ENCODE measurements at regions not wholly inside any gene's neighbourhood (a gene's known extent, or its start where the extent isn't known, plus 50 kb on each side); places are given as distances from the start of the nearest gene placed in this dataset.

GRCh38 chrX:42567268-42567667, 210.7 kb downstream of the PPP1R2C start:
- H3K4me1 ChIP-seq (ENCODE audit: control insufficient read depth, insufficient read depth, low read length), result no peaks in the 10 kb centered on the region
- H3K36me3 ChIP-seq (ENCODE audit: control insufficient read depth in 2 of 2, insufficient read depth in 1 of 2, low read length in 2 of 2), result no peaks in the 10 kb centered on the region
- CTCF ChIA-PET, result no interaction called here
- POLR2A ChIA-PET, result no interaction called here
- no peaks in the 10 kb centered on the region for H3K9me3 ChIP-seq (ENCODE audit: control insufficient read depth, insufficient read depth, low read depth, low read length)
- TF ChIP-seq, protein P1, sequence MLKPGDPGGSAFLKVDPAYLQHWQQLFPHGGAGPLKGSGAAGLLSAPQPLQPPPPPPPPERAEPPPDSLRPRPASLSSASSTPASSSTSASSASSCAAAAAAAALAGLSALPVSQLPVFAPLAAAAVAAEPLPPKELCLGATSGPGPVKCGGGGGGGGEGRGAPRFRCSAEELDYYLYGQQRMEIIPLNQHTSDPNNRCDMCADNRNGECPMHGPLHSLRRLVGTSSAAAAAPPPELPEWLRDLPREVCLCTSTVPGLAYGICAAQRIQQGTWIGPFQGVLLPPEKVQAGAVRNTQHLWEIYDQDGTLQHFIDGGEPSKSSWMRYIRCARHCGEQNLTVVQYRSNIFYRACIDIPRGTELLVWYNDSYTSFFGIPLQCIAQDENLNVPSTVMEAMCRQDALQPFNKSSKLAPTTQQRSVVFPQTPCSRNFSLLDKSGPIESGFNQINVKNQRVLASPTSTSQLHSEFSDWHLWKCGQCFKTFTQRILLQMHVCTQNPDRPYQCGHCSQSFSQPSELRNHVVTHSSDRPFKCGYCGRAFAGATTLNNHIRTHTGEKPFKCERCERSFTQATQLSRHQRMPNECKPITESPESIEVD (tag by site-specific recombination; IDR thresholded peaks at IDR 0.05), result no peak
- TF ChIP-seq ZBTB8A (tag by site-specific recombination; IDR thresholded peaks at IDR 0.05) (no peak), KLF7 (tag by site-specific recombination; IDR thresholded peaks at IDR 0.05; ENCODE audit: borderline replicate concordance) (no peak), ZNF621 (tag by site-specific recombination; IDR thresholded peaks at IDR 0.05) (no peak), ZSCAN30 (tag by site-specific recombination; IDR thresholded peaks at IDR 0.05) (no peak), ZNF776 (tag by site-specific recombination; IDR thresholded peaks at IDR 0.05; ENCODE audit: borderline replicate concordance) (no peak), ZNF670 (tag by site-specific recombination; IDR thresholded peaks at IDR 0.05; ENCODE audit: low read depth) (no peak), ZNF555 (tag by site-specific recombination; conservative IDR thresholded peaks at IDR 0.05) (no peak), ZNF132 (tag by site-specific recombination; IDR thresholded peaks at IDR 0.05; ENCODE audit: borderline replicate concordance) (no peak), ZNF391 (tag by site-specific recombination; IDR thresholded peaks at IDR 0.05; ENCODE audit: borderline replicate concordance, low read depth) (no peak), ZSCAN23 (tag by site-specific recombination; IDR thresholded peaks at IDR 0.05) (no peak), KLF9 (tag by site-specific recombination; IDR thresholded peaks at IDR 0.05; ENCODE audit: low read depth) (no peak), ZBTB7A (tag by site-specific recombination; IDR thresholded peaks at IDR 0.05; ENCODE audit: low read depth) (no peak), OVOL3 (tag by site-specific recombination; IDR thresholded peaks at IDR 0.05) (no peak), IKZF3 (tag by site-specific recombination; IDR thresholded peaks at IDR 0.05) (no peak)
- TF ChIP-seq, protein P2, sequence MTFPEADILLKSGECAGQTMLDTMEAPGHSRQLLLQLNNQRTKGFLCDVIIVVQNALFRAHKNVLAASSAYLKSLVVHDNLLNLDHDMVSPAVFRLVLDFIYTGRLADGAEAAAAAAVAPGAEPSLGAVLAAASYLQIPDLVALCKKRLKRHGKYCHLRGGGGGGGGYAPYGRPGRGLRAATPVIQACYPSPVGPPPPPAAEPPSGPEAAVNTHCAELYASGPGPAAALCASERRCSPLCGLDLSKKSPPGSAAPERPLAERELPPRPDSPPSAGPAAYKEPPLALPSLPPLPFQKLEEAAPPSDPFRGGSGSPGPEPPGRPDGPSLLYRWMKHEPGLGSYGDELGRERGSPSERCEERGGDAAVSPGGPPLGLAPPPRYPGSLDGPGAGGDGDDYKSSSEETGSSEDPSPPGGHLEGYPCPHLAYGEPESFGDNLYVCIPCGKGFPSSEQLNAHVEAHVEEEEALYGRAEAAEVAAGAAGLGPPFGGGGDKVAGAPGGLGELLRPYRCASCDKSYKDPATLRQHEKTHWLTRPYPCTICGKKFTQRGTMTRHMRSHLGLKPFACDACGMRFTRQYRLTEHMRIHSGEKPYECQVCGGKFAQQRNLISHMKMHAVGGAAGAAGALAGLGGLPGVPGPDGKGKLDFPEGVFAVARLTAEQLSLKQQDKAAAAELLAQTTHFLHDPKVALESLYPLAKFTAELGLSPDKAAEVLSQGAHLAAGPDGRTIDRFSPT (tag by site-specific recombination; IDR thresholded peaks at IDR 0.05), result no peak
- TF ChIP-seq, protein P3, sequence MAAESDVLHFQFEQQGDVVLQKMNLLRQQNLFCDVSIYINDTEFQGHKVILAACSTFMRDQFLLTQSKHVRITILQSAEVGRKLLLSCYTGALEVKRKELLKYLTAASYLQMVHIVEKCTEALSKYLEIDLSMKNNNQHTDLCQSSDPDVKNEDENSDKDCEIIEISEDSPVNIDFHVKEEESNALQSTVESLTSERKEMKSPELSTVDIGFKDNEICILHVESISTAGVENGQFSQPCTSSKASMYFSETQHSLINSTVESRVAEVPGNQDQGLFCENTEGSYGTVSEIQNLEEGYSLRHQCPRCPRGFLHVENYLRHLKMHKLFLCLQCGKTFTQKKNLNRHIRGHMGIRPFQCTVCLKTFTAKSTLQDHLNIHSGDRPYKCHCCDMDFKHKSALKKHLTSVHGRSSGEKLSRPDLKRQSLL (tag by site-specific recombination; IDR thresholded peaks at IDR 0.05), result no peak
- TF ChIP-seq, protein P4, sequence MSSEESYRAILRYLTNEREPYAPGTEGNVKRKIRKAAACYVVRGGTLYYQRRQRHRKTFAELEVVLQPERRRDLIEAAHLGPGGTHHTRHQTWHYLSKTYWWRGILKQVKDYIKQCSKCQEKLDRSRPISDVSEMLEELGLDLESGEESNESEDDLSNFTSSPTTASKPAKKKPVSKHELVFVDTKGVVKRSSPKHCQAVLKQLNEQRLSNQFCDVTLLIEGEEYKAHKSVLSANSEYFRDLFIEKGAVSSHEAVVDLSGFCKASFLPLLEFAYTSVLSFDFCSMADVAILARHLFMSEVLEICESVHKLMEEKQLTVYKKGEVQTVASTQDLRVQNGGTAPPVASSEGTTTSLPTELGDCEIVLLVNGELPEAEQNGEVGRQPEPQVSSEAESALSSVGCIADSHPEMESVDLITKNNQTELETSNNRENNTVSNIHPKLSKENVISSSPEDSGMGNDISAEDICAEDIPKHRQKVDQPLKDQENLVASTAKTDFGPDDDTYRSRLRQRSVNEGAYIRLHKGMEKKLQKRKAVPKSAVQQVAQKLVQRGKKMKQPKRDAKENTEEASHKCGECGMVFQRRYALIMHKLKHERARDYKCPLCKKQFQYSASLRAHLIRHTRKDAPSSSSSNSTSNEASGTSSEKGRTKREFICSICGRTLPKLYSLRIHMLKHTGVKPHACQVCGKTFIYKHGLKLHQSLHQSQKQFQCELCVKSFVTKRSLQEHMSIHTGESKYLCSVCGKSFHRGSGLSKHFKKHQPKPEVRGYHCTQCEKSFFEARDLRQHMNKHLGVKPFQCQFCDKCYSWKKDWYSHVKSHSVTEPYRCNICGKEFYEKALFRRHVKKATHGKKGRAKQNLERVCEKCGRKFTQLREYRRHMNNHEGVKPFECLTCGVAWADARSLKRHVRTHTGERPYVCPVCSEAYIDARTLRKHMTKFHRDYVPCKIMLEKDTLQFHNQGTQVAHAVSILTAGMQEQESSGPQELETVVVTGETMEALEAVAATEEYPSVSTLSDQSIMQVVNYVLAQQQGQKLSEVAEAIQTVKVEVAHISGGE (tag by site-specific recombination; conservative IDR thresholded peaks at IDR 0.05; ENCODE audit: low read depth), result no peak
- TF ChIP-seq, protein P5, sequence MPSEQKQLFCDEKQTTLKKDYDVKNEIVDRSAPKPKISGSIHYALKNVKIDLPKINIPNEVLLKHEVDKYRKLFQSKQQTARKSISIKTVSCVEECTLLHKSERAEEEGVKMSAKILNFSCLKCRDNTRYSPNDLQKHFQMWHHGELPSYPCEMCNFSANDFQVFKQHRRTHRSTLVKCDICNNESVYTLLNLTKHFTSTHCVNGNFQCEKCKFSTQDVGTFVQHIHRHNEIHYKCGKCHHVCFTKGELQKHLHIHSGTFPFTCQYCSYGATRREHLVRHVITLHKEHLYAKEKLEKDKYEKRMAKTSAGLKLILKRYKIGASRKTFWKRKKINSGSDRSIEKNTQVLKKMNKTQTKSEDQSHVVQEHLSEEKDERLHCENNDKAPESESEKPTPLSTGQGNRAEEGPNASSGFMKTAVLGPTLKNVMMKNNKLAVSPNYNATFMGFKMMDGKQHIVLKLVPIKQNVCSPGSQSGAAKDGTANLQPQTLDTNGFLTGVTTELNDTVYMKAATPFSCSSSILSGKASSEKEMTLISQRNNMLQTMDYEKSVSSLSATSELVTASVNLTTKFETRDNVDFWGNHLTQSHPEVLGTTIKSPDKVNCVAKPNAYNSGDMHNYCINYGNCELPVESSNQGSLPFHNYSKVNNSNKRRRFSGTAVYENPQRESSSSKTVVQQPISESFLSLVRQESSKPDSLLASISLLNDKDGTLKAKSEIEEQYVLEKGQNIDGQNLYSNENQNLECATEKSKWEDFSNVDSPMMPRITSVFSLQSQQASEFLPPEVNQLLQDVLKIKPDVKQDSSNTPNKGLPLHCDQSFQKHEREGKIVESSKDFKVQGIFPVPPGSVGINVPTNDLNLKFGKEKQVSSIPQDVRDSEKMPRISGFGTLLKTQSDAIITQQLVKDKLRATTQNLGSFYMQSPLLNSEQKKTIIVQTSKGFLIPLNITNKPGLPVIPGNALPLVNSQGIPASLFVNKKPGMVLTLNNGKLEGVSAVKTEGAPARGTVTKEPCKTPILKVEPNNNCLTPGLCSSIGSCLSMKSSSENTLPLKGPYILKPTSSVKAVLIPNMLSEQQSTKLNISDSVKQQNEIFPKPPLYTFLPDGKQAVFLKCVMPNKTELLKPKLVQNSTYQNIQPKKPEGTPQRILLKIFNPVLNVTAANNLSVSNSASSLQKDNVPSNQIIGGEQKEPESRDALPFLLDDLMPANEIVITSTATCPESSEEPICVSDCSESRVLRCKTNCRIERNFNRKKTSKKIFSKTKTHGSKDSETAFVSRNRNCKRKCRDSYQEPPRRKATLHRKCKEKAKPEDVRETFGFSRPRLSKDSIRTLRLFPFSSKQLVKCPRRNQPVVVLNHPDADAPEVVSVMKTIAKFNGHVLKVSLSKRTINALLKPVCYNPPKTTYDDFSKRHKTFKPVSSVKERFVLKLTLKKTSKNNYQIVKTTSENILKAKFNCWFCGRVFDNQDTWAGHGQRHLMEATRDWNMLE (tag by site-specific recombination; conservative IDR thresholded peaks at IDR 0.05; ENCODE audit: low read depth), result no peak
- TF ChIP-seq, protein P6, sequence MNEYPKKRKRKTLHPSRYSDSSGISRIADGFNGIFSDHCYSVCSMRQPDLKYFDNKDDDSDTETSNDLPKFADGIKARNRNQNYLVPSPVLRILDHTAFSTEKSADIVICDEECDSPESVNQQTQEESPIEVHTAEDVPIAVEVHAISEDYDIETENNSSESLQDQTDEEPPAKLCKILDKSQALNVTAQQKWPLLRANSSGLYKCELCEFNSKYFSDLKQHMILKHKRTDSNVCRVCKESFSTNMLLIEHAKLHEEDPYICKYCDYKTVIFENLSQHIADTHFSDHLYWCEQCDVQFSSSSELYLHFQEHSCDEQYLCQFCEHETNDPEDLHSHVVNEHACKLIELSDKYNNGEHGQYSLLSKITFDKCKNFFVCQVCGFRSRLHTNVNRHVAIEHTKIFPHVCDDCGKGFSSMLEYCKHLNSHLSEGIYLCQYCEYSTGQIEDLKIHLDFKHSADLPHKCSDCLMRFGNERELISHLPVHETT (tag by site-specific recombination; IDR thresholded peaks at IDR 0.05), result no peak
- H3K27ac ChIP-seq (ENCODE audit: extremely low read depth, low read depth, low read length), result no peak overlapping the region
- H3K4me3 ChIP-seq (ENCODE audit: low read depth, low read length), result no peak overlapping the region

Data from HEK293 (cell line).